ENCODE measurements at regions not wholly inside any gene's neighbourhood (a gene's known extent, or its start where the extent isn't known, plus 50 kb on each side); places are given as distances from the start of the nearest gene placed in this dataset.

DNA sequence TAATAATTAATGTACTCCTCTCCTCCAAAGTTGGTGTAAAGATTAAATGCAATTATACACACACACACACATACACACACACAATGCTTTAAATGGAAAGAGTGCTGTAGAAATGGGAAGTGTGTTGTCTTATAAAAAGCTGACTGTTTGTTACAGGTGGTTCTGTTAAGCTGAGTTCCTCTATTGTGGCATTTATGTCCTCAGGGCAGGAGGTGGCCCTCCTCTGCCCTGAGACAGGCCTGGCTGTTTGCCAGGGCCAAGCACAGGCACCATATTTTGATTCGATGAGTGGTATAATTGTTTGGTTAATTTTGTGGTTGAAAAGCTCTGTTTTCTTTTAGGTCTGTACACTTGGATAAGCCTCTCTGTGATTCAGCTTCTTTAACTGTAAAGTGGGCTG is 573.9 kb downstream of the KIF4B start:
- ChIA-PET CTCF (no interaction called here), POLR2A (no interaction called here)

GRCh38 chr5:155591273-155591672 is 577.7 kb downstream of the KIF4B start:
- POLR2A ChIA-PET = no interaction called here
- CTCF ChIA-PET = no interaction called here

GRCh38 chr5:155594270-155594669 is 580.7 kb downstream of the KIF4B start:
- POLR2A ChIA-PET = no interaction called here
- CTCF ChIA-PET = no interaction called here

- CTCF ChIA-PET = no interaction called here
- POLR2A ChIA-PET = no interaction called here
These were observed 582.2 kb downstream of the KIF4B start for GRCh38 chr5:155595791-155596190.

DNA sequence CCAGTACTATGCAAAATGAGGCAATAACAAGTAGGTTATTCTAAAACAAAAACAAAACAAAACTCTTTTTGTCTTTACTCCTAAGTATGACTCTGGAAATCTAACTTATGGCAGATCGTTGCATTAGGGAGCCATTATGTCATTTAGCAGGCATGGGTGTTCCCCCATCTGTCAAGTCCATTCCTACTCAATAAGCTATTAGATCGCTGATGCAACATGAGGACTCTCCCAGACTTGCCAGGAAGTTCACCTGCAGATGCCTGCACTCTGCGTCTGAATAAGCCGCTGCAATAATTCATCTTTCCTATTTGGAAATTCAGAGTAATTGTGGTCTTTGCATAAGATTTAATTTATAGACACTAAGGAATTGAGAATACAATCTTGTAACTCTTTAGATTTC is 585.0 kb downstream of the KIF4B start:
- CTCF ChIA-PET = no interaction called here

GRCh38 chr5:155605920-155606319 is 592.4 kb downstream of the KIF4B start:
- ChIA-PET POLR2A (no interaction called here), CTCF (no interaction called here)

More for the DNA sequence above, 585.0 kb downstream of the KIF4B start:
- POLR2A ChIA-PET = no interaction called here

GRCh38 chr5:155616779-155617392 is 603.3 kb downstream of the KIF4B start:
- ChIA-PET CTCF (no interaction called here), POLR2A (no interaction called here)

DNA sequence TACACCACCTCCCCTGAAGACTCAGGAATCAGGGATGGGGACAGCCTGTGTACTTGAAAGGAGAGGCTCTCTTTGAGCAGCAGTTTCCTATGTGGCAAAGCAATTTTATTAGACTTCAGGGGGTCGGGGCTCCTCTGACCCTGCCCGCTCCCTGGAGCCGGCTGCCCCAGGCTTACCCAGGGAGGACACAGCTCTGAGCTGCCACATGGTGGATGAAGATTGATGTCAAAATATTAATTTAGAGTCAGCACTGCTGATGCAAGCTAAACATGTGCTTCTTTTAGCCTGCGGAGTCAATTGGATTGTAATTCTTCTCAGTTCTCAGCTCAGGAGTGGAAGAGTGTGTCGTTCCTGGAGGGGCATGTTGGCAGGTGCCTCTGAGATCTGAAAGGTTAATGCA is 606.1 kb downstream of the KIF4B start:
- ChIA-PET CTCF (no interaction called here), POLR2A (no interaction called here)

DNA sequence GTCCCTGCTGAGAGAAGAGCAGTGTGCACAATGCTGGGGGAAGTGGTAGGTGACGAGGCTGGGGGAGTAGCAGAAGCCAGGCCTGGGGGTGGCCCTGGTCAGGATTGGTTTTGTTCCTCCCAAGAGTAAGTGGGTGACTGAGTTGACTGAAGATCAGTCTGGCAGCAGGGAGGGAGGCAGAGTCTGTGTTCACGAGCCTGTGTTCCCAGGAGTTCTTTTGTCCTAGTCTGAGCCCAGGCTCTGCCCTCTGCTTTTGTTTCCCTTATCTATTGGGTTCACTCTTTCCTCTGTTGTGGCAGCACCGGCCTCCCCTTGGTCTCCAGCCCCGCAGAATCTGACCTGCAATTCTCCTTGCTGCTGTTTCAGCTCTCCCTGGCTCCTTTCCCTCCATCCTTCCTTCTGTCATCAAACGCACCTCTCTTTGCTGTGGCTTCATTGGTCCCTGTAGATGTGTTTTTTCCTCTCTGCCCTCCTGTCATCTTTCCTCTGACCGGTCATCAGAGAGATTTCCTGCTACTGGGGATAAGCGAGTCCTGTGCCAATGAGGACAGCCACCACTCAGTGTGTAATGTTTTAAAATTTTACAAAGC is 607.4 kb downstream of the KIF4B start:
- ChIA-PET CTCF (no interaction called here), POLR2A (no interaction called here)

DNA sequence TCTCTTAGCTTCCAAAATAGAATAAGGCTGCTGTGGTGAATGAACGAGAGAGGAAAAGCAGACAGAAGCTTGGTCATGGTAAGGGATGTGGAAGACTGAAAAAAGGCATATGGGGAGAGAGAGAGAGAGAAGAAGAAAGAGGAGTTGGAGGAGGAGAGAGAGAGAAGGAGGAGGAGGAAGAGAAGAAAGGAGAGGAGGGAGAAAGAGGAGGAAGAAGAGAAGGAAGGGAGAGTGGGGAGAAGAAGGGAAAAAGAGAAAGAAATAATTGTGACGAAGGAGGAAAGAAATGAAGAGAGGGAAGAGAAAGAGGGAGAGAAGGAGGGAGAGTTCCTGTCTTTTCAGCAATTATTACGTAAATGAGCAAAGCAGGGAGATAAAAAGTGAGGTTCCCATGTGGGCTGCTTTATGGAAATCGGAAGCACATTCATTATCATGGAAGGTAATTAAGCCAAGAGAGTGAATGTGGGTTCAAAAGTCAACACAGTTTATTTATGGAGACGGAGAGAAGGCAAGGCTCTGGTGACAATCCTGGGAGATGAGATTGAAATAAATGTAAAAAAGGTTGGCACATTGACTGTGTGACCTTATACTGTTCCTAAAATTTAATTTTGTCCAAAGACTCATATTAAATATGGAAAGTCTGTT is 611.2 kb downstream of the KIF4B start:
- POLR2A ChIA-PET = no interaction called here

GRCh38 chr5:155625315-155625714 is 611.8 kb downstream of the KIF4B start:
- ChIA-PET POLR2A (no interaction called here), CTCF (no interaction called here)

More for the DNA sequence above, 611.2 kb downstream of the KIF4B start:
- CTCF ChIA-PET = no interaction called here

DNA sequence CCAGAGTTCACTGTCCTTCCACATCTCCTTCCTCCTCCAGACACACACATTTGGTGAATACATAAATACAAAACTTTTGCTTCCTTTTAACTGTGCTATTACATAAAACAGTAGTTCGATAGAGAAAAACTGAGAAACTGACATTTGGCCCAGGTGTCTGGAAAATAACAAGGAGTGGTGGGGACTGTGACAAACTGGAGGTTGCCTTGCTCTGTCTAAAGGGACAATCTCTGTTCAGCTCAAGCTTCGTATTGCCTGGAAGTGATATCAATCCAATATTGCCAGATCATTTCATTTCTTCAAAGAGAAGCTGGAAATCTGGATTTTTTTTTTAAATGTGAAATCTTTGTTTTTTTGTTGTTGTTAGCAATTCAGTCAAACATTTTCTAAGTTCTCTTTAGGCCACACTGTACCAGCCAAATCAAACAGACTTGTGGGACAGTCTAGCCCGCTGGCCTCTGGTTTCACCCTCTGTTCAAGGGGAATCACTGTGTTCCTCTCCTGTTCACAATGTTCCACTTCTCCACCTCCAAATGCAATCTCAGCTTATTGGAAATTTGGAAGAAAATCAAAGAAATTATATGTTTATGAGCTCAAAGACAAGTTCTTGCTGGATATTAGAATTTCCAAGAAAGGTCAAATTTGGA is 612.5 kb downstream of the KIF4B start:
- ChIA-PET POLR2A (no interaction called here), CTCF (no interaction called here)

GRCh38 chr5:155626592-155626991 is 613.0 kb downstream of the KIF4B start:
- CTCF ChIA-PET = no interaction called here

GRCh38 chr5:155628346-155628745 is 614.8 kb downstream of the KIF4B start:
- POLR2A ChIA-PET = no interaction called here
- CTCF ChIA-PET = no interaction called here

More at GRCh38 chr5:155626592-155626991, 613.0 kb downstream of the KIF4B start:
- POLR2A ChIA-PET = no interaction called here

DNA sequence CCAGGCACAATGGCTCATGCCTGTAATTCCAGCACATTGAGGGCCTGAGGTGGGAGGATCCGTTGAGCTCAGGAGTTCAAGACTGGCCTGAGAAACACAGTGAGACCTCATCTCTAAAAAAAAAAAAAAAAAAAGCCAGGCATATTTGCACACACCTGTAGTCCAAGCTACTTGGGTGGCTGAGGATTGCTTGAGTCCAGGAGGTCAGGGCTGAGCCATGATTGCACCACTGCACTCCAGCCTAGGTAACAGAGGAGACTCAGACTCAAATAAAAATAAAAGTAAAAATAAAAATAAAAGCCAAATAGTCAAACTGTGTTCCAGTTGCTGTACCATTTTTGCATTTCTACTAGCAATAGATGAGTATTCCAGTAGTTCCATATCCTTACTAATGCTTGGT is 616.0 kb downstream of the KIF4B start:
- ChIA-PET CTCF (interaction anchor here (0.8 kb wide), 1 partner anchor 19 kb away, joined by 3 read pairs; no protein-coding TSS in a partner anchor), POLR2A (no interaction called here)

GRCh38 chr5:155631116-155631515 is 617.6 kb downstream of the KIF4B start:
- POLR2A ChIA-PET = no interaction called here
- CTCF ChIA-PET = no interaction called here

DNA sequence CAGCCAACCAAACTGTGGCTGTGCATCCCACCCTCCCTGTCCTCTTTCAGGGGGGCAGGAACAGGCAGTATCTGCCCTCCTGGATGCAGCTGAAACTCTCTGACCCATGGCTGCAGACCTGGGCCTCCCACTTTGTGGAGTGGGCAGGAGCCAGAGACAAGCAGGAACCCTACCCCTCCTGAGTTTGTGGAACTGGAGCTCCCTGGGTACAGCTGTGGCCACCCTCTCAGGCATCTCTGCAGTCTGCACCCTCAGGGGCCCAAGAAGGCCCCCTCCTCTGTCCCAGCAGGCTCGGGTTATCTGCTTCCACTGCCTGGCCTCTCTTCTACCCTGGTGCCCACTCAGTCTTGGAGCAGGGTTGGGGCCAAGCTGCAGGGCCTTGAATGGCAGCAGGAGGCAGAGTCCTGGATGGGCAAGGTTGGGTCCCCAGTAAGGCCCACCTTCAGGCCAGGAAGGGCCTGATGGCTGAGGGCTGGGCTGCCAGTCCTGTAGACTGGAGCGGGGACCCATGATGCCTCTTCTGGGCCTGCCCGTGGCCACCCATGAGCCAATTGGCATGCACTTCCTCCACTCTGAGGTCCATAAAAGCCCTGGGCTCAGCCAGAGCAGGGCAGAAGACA is 619.9 kb downstream of the KIF4B start:
- CTCF ChIA-PET = no interaction called here
- POLR2A ChIA-PET = no interaction called here

DNA sequence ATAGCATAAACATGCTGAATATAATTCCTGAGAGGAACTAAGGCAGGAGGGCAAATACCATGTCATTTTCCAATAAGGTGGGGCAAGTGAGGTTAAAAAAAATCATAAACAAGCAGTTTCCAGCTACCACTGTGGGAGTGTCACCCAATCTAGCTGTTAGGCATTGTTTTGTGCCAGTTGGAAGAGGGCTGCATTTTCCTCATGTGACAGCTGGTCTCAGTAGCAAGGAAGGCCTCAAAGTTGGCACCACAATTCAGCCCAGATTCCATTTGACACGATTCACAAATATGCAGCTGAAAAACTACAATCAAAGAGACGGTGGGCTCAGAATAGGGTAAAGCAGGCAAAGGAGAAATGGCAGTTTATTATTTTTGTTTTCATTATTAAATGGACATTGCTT is 636.1 kb downstream of the KIF4B start:
- CTCF ChIA-PET = no interaction called here

DNA sequence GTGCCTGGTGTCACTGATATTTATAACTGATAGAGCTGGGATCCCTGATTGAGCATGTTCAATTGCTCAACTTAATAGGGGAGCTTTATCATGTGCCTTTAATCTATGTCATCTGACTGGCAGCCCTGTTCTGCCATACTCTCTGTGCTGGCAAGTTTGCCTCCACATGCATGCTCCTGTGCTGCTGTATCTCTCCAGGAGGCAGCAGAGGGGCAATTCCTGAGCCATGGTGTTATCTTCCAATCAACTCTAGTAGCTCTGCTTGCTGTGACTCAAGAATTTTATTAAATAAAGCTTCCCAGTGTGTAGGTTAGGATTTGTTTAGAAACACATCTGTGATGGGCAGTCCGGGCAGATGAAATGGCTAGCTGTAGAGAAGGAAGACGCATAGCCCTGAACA is 642.0 kb downstream of the KIF4B start:
- CTCF ChIA-PET = no interaction called here
- POLR2A ChIA-PET = no interaction called here

More for the DNA sequence above, 636.1 kb downstream of the KIF4B start:
- POLR2A ChIA-PET = no interaction called here

GRCh38 chr5:155661859-155662258 is 648.3 kb downstream of the KIF4B start:
- ChIA-PET POLR2A (no interaction called here), CTCF (no interaction called here)

GRCh38 chr5:155665361-155665760 is 651.8 kb downstream of the KIF4B start:
- POLR2A ChIA-PET = no interaction called here
- CTCF ChIA-PET = no interaction called here
